Activated T-cell treated with anti-CD3 and anti-CD28 coated beads, Interleukin-2, amount 50 U/mL, for 4 hours (primary cell): ENCODE measurements at regions not wholly inside any gene's neighbourhood (a gene's known extent, or its start where the extent isn't known, plus 50 kb on each side); places are given as distances from the start of the nearest gene placed in this dataset.

Source experiments
- ATAC-seq, 2 donors: fragments of 200-7000 bp; cut with Tn5 transposase; one replicate each; pipeline ENCODE4 v1.10.0; 2021
- DNase-seq: peaks from one replicate; pipeline ENCODE4 v3.0.0-alpha.2; 2020
- H3K27me3 Mint-ChIP-seq: one replicate; pipeline ENCODE4 v1.8.0; 2021; ENCODE audit warnings: low read depth, mixed read lengths
- H3K36me3 Mint-ChIP-seq: one replicate; pipeline ENCODE4 v1.8.0; 2022; ENCODE audit warnings: mixed read lengths; ENCODE audit not compliant: insufficient read depth
- H3K4me1 Mint-ChIP-seq: one replicate; pipeline ENCODE4 v1.8.0; 2021; ENCODE audit warnings: low read depth, mixed read lengths
- H3K4me3 Mint-ChIP-seq: one replicate; pipeline ENCODE4 v1.8.0; 2021; ENCODE audit warnings: mild to moderate bottlenecking, moderate library complexity, mixed read lengths
- H3K9me3 Mint-ChIP-seq: one replicate; pipeline ENCODE4 v1.8.0; 2021; ENCODE audit warnings: mixed read lengths

DNA sequence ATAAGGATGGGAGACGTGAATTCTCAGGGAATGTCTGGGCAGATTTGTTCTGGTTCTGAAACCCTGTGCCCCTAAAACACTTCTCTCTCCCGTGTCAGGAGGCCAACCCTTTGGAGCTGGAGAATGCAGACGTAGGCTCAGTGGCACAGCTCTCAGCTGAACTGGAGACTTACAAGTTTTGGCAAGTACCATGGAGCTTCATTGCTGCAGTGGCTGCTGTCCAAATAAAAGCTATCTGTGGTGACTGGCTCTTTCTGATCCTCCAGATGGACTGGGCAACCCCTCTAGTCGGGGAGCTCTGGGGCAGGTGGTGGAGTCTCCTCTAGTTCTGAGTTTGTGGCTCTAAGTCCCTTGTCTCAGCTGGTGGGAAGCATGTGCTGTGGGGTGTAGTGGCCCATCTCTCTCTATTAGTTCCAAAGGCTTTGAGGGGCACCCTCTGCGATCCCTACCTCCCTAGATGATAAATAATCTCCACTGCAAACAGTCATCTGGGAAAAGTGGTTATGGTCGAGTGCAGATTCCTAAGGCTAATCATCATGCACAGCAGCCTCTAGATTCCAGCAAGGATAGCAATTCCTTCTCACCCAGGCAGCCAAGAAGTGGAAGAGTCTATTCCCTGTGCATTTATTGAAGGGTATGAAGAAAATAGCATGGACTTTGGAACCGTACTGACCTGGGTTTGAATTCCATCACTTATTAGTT, 204.2 kb upstream of the KLF4 start:
- H3K36me3 Mint-ChIP-seq: no peaks in the 10 kb centered on the region
- DNase-seq (no peak), ATAC-seq (no peak)
- H3K9me3 Mint-ChIP-seq: peaks cover 3% of the 10 kb centered on the region
- no peak overlapping the region for H3K4me3 Mint-ChIP-seq
- no peaks in the 10 kb centered on the region for H3K4me1 Mint-ChIP-seq
- no peaks in the 10 kb centered on the region for H3K27me3 Mint-ChIP-seq

- ATAC-seq: no peak
- DNase-seq: no peak
- peaks cover 3% of the 10 kb centered on the region for H3K9me3 Mint-ChIP-seq
- H3K4me1 Mint-ChIP-seq: no peaks in the 10 kb centered on the region
- no peaks in the 10 kb centered on the region for H3K36me3 Mint-ChIP-seq
- no peak overlapping the region for H3K4me3 Mint-ChIP-seq
- no peaks in the 10 kb centered on the region for H3K27me3 Mint-ChIP-seq
These were observed 202.1 kb upstream of the KLF4 start for GRCh38 chr9:107691664-107692063.

DNA sequence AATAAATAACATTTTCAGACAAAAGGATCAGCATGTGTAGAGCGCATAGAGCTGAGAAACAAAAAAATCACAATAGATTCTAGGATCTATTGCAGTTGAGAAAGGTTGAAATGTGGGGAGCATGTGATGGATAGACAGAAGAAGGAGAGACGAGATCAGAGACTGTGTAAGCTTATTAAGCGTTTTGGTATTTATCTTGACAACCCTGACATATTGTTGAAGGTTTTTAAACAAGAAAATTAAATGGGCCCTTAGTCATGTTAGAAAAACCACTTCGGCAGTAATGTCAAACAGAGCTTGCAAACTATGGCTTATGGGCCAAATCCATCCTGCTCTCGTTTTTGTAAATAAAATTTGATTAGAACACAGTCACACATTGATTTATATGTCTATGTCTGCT, 200.5 kb upstream of the KLF4 start:
- H3K36me3 Mint-ChIP-seq: no peaks in the 10 kb centered on the region
- no peak overlapping the region for H3K4me3 Mint-ChIP-seq
- ATAC-seq (no peak), DNase-seq (no peak)
- H3K9me3 Mint-ChIP-seq: peaks cover 3% of the 10 kb centered on the region
- no peaks in the 10 kb centered on the region for H3K27me3 Mint-ChIP-seq
- H3K4me1 Mint-ChIP-seq: no peaks in the 10 kb centered on the region

DNA sequence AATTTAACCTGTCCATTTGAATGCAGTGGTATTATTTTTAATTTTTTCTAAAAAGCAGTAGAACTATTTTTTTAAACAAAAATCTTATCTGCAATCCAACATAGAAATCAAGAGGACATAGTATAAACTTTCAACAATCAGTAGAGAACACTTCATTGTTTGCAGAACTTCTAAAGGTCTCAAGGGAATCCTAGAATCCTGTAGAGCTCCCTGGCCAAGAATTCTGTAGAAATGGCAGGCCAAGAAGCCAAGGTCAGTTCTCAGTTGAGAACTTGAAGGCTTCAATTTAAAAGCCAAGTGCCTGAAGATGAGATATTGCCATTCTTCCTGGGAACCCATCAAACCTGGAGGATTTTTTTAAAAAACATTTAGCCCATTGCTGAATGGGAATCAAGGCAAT, 199.2 kb upstream of the KLF4 start:
- H3K9me3 Mint-ChIP-seq: peaks cover 3% of the 10 kb centered on the region
- H3K27me3 Mint-ChIP-seq: no peaks in the 10 kb centered on the region
- ATAC-seq (no peak), DNase-seq (no peak)
- no peaks in the 10 kb centered on the region for H3K4me1 Mint-ChIP-seq
- no peak overlapping the region for H3K4me3 Mint-ChIP-seq
- no peaks in the 10 kb centered on the region for H3K36me3 Mint-ChIP-seq

DNA sequence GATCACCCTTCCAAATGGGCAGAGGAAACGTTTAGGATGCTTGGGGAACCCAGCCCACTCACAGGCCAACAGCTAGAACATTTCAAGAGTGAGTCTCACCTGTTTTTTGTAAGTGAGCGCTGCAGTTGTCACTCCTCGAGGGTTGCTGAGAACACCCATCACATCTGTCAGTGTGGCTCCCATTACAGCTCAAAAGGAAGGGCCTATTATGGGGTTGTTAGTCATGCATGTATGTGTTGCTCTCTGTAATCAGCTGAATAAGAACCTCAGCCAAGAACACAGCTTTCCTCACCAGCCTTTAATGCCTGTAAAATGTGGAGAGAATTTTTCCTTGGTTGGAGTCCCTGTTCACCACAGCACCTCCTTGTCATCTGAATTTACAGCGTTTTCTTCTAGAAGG, 196.3 kb upstream of the KLF4 start:
- Mint-ChIP-seq H3K27me3 (no peaks in the 10 kb centered on the region), H3K4me3 (no peak overlapping the region), H3K9me3 (peaks cover 3% of the 10 kb centered on the region), H3K36me3 (no peaks in the 10 kb centered on the region), H3K4me1 (no peaks in the 10 kb centered on the region)
- DNase-seq (no peak), ATAC-seq (no peak)

GRCh38 chr9:107685376-107685775, 195.8 kb upstream of the KLF4 start:
- peaks cover 3% of the 10 kb centered on the region for H3K9me3 Mint-ChIP-seq
- no peaks in the 10 kb centered on the region for H3K27me3 Mint-ChIP-seq
- no peak for ATAC-seq
- H3K4me1 Mint-ChIP-seq: no peaks in the 10 kb centered on the region
- no peaks in the 10 kb centered on the region for H3K36me3 Mint-ChIP-seq
- no peak for DNase-seq
- no peak overlapping the region for H3K4me3 Mint-ChIP-seq

- Mint-ChIP-seq H3K9me3 (peaks cover 2% of the 10 kb centered on the region), H3K27me3 (no peaks in the 10 kb centered on the region), H3K4me1 (no peaks in the 10 kb centered on the region), H3K36me3 (no peaks in the 10 kb centered on the region), H3K4me3 (no peak overlapping the region)
- DNase-seq: no peak
- ATAC-seq: no peak
These were observed 194.7 kb upstream of the KLF4 start for GRCh38 chr9:107684224-107684623.

GRCh38 chr9:107683566-107683965, 194.0 kb upstream of the KLF4 start:
- no peak for ATAC-seq
- H3K36me3 Mint-ChIP-seq: no peaks in the 10 kb centered on the region
- H3K4me1 Mint-ChIP-seq: no peaks in the 10 kb centered on the region
- no peaks in the 10 kb centered on the region for H3K9me3 Mint-ChIP-seq
- no peak overlapping the region for H3K4me3 Mint-ChIP-seq
- H3K27me3 Mint-ChIP-seq: no peaks in the 10 kb centered on the region
- DNase-seq: no peak

DNA sequence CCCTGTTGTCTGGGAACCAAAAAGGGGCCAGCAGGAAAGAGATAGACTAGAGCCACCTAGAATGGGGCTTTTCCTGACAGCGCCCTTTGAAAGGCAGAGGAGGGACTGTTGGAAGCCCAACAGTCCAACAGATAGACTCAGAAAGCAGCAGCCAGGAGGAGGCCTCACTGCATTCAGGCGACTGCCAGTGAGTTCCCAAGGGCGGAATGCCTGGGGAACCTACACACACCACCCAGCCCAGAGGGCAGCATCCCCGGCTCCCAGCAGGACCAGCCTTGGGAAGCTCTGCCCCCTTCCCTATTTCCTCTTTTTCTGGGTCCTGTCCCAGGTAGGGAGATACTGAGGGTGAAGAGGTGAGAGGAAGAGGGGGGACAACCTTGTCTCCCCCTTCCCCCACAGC, 192.4 kb upstream of the KLF4 start:
- H3K4me1 Mint-ChIP-seq: no peaks in the 10 kb centered on the region
- no peaks in the 10 kb centered on the region for H3K36me3 Mint-ChIP-seq
- H3K27me3 Mint-ChIP-seq: no peaks in the 10 kb centered on the region
- H3K4me3 Mint-ChIP-seq: no peak overlapping the region
- no peaks in the 10 kb centered on the region for H3K9me3 Mint-ChIP-seq
- no peak for ATAC-seq
- no peak for DNase-seq

DNA sequence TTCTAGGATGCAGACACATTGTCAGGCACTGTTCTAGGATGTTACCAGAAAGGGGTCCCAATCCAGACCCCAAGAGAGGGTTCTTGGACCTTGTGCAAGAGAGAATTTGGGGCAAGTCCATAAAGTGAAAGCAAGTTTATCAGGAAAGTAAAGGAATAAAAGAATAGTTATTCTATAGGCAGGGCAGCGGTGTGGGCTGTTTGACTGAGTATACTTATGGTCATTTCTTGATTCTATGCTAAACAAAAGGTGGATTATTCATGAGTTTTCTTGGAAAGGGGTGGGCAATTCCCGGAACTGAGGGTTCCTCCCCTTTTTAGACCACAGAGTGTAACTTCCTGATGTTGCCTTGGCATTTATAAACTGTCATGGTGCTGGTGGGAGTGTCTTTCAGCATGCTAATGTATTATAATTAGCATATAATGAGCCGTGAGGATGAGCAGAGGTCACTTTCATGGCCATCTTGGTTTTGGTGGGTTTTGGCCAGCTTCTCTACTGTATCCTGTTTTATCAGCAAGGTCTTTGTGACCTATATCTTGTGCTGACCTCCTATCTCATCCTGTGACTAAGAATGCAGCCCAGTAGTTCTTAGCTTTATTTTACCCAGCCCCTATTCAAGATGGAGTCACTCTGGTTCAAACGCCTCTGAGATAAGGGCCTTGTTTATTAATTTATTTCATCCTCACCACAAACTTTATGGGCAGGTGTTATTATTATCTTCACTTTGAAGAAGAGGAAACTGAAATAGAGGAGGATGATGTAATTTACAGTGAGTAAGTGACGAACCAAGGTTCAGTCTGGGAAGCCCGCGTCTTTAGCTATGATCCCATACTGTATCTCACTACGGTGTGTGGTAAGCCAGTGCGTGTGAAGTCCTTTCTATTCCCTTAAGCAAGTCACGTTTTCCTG, 186.0 kb upstream of the KLF4 start:
- DNase-seq: no peak
- Mint-ChIP-seq H3K9me3 (no peaks in the 10 kb centered on the region), H3K4me3 (no peak overlapping the region), H3K36me3 (no peaks in the 10 kb centered on the region), H3K4me1 (no peaks in the 10 kb centered on the region), H3K27me3 (no peaks in the 10 kb centered on the region)
- ATAC-seq: no peak

DNA sequence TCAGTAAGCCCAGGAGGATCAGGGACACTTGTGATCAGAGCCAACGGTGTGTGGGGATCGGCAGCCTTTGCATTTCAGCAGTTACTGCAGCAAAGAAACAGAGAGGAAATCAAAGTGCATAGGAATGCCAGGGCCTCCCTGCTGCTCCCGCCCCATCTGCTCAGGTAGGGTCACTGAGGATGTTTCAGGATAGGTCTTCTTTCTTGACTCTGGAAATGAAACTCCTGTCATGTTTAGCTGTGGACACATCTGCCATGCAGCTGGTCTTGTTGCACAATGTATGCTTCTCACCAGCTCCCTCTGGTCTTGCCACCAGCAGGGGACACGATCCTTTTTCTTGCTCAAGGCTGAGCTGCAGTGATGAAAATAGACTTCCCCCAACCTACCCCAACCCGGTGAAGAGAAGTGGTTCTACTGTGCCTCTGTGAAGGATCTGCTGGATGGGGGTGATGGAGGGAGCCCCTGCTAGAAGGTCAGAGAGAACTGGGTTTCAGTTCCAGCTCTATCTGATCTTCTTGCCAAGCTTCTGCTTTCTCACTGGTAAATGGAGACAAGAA, 185.2 kb upstream of the KLF4 start:
- H3K27me3 Mint-ChIP-seq: no peaks in the 10 kb centered on the region
- H3K4me3 Mint-ChIP-seq: no peak overlapping the region
- DNase-seq (no peak), ATAC-seq (no peak)
- no peaks in the 10 kb centered on the region for H3K36me3 Mint-ChIP-seq
- no peaks in the 10 kb centered on the region for H3K9me3 Mint-ChIP-seq
- no peaks in the 10 kb centered on the region for H3K4me1 Mint-ChIP-seq

GRCh38 chr9:107673861-107674720, 184.5 kb upstream of the KLF4 start:
- ATAC-seq (no peak), DNase-seq (no peak)
- H3K27me3 Mint-ChIP-seq: no peaks in the 10 kb centered on the region
- H3K9me3 Mint-ChIP-seq: no peaks in the 10 kb centered on the region
- no peaks in the 10 kb centered on the region for H3K36me3 Mint-ChIP-seq
- no peaks in the 10 kb centered on the region for H3K4me1 Mint-ChIP-seq
- no peak overlapping the region for H3K4me3 Mint-ChIP-seq

DNA sequence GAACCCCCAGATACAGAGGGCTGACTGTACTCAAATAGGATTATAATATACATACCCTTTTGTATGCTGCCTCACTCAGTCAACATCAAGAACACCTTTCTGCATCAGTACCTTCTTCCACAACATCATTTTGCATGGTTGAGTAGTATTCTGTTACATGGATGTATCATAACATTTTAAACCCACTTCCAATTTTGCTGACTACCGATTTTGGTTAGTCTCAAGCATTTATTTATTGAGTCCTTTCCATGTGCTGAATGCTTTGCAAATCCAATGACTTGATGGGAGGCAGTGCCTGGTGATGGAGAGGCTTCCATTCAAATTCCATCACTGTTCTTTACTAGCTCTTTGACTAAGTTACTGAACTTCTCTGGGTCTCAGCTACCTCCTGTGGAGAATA, 182.0 kb upstream of the KLF4 start:
- DNase-seq: no peak
- Mint-ChIP-seq H3K4me1 (no peaks in the 10 kb centered on the region), H3K27me3 (no peaks in the 10 kb centered on the region), H3K9me3 (no peaks in the 10 kb centered on the region), H3K4me3 (no peak overlapping the region), H3K36me3 (no peaks in the 10 kb centered on the region)
- ATAC-seq: no peak

DNA sequence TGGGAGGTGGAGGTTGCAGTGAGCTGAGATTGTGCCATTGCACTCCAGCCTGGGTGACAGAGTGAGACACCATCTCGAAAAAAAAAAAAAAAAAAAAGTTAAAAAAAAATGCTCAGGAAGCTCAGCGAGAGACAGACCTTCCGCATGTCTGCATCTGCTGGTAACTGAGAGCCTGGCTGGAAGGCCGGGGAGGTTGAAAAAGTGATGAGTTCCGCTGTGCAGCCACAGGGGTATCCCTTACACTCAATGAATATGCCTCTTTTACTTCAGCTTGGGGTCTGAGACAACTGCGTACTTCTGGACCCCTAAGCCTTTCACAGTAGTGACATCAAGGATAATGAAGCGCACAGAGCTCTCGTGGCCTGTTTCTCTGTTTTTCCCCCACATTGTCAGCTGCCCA, 179.9 kb upstream of the KLF4 start:
- Mint-ChIP-seq H3K4me3 (no peak overlapping the region), H3K4me1 (no peaks in the 10 kb centered on the region), H3K27me3 (no peaks in the 10 kb centered on the region), H3K9me3 (no peaks in the 10 kb centered on the region), H3K36me3 (no peaks in the 10 kb centered on the region)
- no peak for DNase-seq
- ATAC-seq: no peak
